H1 (cell line): ENCODE measurements at regions not wholly inside any gene's neighbourhood (a gene's known extent, or its start where the extent isn't known, plus 50 kb on each side); places are given as distances from the start of the nearest gene placed in this dataset.

ENCODE experiments used
- BRCA1 ChIP-seq: IDR thresholded peaks from 2 replicates; pipeline ENCODE4 v1.6.1; 2012; ENCODE audit warnings: low read depth, low read length, improper control_type of control experiment
- CBX5 ChIP-seq: fragments of 300-800, 300-1000 bp; sonication (generic); IDR thresholded peaks from 2 replicates; pipeline ENCODE4 v1.7.1; 2016; ENCODE audit warnings: antibody characterized with exemption, low read length, low read depth
- MAFK ChIP-seq: IDR thresholded peaks from 2 replicates; pipeline ENCODE4 v1.6.1; 2012; ENCODE audit warnings: low read depth, mild to moderate bottlenecking, improper control_type of control experiment, low read length
- YY1 ChIP-seq: IDR thresholded peaks from 2 replicates; pipeline ENCODE4 v1.6.1; 2011; ENCODE audit warnings: low read depth, mild to moderate bottlenecking, low read length
- TF ChIP-seq, protein P1 (sequence below), 3 experiments: IDR thresholded peaks; 1 replicate in 2 of 3; 2 replicates in 1 of 3; pipeline versions ENCODE4 v1.5.1 to v1.6.1; 2011; ENCODE audit warnings: low read length in 3 of 3, mild to moderate bottlenecking in 3 of 3, inconsistent platforms in 2 of 3, low read depth in 1 of 3, moderate library complexity in 1 of 3; ENCODE audit not compliant: insufficient read depth in 1 of 3; ENCODE audit errors: control extremely low read depth in 1 of 3

DNA sequence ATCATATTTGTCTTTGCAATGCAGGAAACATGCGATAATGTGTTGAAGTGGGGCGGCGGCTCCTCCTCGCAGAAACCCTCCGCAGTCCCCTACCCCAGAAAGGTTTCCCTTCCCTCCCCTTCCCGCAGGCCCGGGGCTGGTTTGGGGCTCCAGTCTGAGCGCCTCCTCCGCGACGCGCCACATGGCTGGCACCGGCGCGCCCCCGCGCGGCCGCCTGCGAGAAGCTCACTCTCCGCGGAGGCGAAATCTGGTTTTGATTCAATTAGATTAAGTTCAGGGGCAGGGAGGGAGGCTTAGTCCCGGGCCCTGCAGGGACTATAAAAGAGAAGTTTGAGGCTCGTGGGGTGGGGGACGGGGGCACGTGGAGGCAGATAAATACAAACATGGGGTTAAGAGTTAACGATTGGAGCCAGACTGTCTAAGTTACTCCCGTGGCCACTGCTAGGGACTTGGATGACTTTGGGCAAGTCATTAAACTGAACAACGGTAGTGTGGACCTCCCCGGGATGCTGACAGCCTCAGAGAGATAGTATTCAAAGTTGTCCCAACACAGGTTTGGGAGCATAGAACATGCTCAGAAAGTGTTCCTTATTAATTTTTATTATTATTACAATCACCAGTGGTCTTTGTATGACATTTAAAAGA, 69.4 kb downstream of the MSX2 start (continued):
- TF ChIP-seq, protein P1, sequence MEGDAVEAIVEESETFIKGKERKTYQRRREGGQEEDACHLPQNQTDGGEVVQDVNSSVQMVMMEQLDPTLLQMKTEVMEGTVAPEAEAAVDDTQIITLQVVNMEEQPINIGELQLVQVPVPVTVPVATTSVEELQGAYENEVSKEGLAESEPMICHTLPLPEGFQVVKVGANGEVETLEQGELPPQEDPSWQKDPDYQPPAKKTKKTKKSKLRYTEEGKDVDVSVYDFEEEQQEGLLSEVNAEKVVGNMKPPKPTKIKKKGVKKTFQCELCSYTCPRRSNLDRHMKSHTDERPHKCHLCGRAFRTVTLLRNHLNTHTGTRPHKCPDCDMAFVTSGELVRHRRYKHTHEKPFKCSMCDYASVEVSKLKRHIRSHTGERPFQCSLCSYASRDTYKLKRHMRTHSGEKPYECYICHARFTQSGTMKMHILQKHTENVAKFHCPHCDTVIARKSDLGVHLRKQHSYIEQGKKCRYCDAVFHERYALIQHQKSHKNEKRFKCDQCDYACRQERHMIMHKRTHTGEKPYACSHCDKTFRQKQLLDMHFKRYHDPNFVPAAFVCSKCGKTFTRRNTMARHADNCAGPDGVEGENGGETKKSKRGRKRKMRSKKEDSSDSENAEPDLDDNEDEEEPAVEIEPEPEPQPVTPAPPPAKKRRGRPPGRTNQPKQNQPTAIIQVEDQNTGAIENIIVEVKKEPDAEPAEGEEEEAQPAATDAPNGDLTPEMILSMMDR (IDR thresholded peaks at IDR 0.05; ENCODE audit: control extremely low read depth in 1 of 3, insufficient read depth in 1 of 3, low read depth in 1 of 3, low read length in 3 of 3), result peak; percentile 77 to 85 (median 83)
- TF ChIP-seq CBX5 (no peak), MAFK (no peak), BRCA1 (no peak), YY1 (0 out of 2 replicates have a peak, but pooled peaks have one; percentile 15)
